Naive B cell (primary cell): ENCODE measurements at regions not wholly inside any gene's neighbourhood (a gene's known extent, or its start where the extent isn't known, plus 50 kb on each side); places are given as distances from the start of the nearest gene placed in this dataset.

Experiments used
- ATAC-seq, 2 donors: fragments of 150-1000 bp; cut with Tn5 transposase; 2 replicates each; pipeline ENCODE4 v1.10.0; 2021; ENCODE audit warnings: low read depth in 2 of 2, mild to moderate bottlenecking in 2 of 2, moderate library complexity in 2 of 2
- DNase-seq: peaks from one replicate; pipeline ENCODE4 v3.0.0; 2022
- H3K27ac Mint-ChIP-seq, 6 donors: one replicate each; pipeline ENCODE4 v1.8.0; 2020 to 2022; ENCODE audit warnings: mild to moderate bottlenecking in 6 of 6, mixed read lengths in 6 of 6, moderate library complexity in 5 of 6, inconsistent platforms in 2 of 6
- H3K27me3 Mint-ChIP-seq, 3 donors: one replicate each; pipeline ENCODE4 v1.8.0; 2021 to 2022; ENCODE audit warnings: mixed read lengths in 3 of 3, mild to moderate bottlenecking in 1 of 3
- H3K36me3 Mint-ChIP-seq, 2 donors: one replicate each; pipeline ENCODE4 v1.8.0; 2020 to 2022; ENCODE audit warnings: mixed read lengths in 2 of 2, inconsistent platforms in 1 of 2, mild to moderate bottlenecking in 1 of 2
- H3K4me1 Mint-ChIP-seq, 3 donors: one replicate each; pipeline ENCODE4 v1.8.0; 2020 to 2022; ENCODE audit warnings: mixed read lengths in 3 of 3, inconsistent platforms in 1 of 3, mild to moderate bottlenecking in 1 of 3, moderate library complexity in 1 of 3
- H3K4me3 Mint-ChIP-seq, 8 donors: one replicate each; pipeline ENCODE4 v1.8.0; 2020 to 2022; ENCODE audit warnings: mild to moderate bottlenecking in 8 of 8, mixed read lengths in 8 of 8, moderate library complexity in 8 of 8, inconsistent platforms in 2 of 8
- H3K9me3 Mint-ChIP-seq, 7 donors: one replicate each; pipeline ENCODE4 v1.8.0; 2020 to 2022; ENCODE audit warnings: mixed read lengths in 7 of 7, mild to moderate bottlenecking in 5 of 7, inconsistent platforms in 2 of 7, moderate library complexity in 1 of 7

GRCh38 chr12:92504594-92504981 lies 198.2 kb upstream of the PLEKHG7 start:
- no peaks in the 10 kb centered on the region for H3K36me3 Mint-ChIP-seq
- no peak for ATAC-seq
- H3K9me3 Mint-ChIP-seq, result peaks cover 0 to under 1% (median 0%) of the 10 kb centered on the region in 7 donors
- peak overlapping the region in 2 of 8 donors; percentile 18 to 32 for H3K4me3 Mint-ChIP-seq
- H3K27ac Mint-ChIP-seq, result peak overlapping the region; percentile 33 to 93 (median 78)
- DNase-seq, result no peak
- H3K4me1 Mint-ChIP-seq, result peaks cover 56 to 65% (median 63%) of the 10 kb centered on the region in 3 donors
- H3K27me3 Mint-ChIP-seq, result no peaks in the 10 kb centered on the region

- Mint-ChIP-seq H3K27ac (peak overlapping the region; percentile 72 to 93 (median 77)), H3K27me3 (no peaks in the 10 kb centered on the region), H3K4me1 (peaks cover 56 to 65% (median 63%) of the 10 kb centered on the region in 3 donors), H3K36me3 (no peaks in the 10 kb centered on the region), H3K9me3 (no peaks in the 10 kb centered on the region), H3K4me3 (peak overlapping the region in 6 of 8 donors; percentile 13 to 63 (median 30))
- ATAC-seq, result no peak
- DNase-seq, result no peak
Observed at GRCh38 chr12:92503971-92504593, 198.7 kb upstream of the PLEKHG7 start.

- H3K27ac Mint-ChIP-seq, result peak overlapping the region; percentile 72 to 95 (median 90)
- no peaks in the 10 kb centered on the region for H3K9me3 Mint-ChIP-seq
- peak overlapping the region in 7 of 8 donors; percentile 21 to 78 (median 63) for H3K4me3 Mint-ChIP-seq
- DNase-seq, result no peak
- H3K4me1 Mint-ChIP-seq, result peaks cover 55 to 60% (median 57%) of the 10 kb centered on the region in 3 donors
- H3K36me3 Mint-ChIP-seq, result no peaks in the 10 kb centered on the region
- no peak for ATAC-seq
- no peaks in the 10 kb centered on the region for H3K27me3 Mint-ChIP-seq
Observed at GRCh38 chr12:92503029-92503931, 199.5 kb upstream of the PLEKHG7 start.

- Mint-ChIP-seq H3K36me3 (no peaks in the 10 kb centered on the region), H3K27ac (peak overlapping the region; percentile 39 to 95 (median 90)), H3K4me3 (peak overlapping the region; percentile 29 to 78 (median 64)), H3K9me3 (no peaks in the 10 kb centered on the region), H3K27me3 (no peaks in the 10 kb centered on the region), H3K4me1 (peaks cover 48 to 52% (median 50%) of the 10 kb centered on the region in 3 donors)
- DNase-seq (peak; percentile 41), ATAC-seq (peak; percentile 62 to 64)
Observed at GRCh38 chr12:92502417-92503028, 200.3 kb upstream of the PLEKHG7 start.

GRCh38 chr12:92496790-92497189 lies 206.0 kb upstream of the PLEKHG7 start:
- Mint-ChIP-seq H3K27ac (peak overlapping the region in 3 of 6 donors; percentile 16 to 72 (median 48)), H3K36me3 (peaks cover 6% of the 10 kb centered on the region in 2 donors), H3K4me1 (peaks cover 30 to 50% (median 30%) of the 10 kb centered on the region in 3 donors), H3K9me3 (peaks cover 2 to 13% (median 7%) of the 10 kb centered on the region in 7 donors), H3K27me3 (no peaks in the 10 kb centered on the region), H3K4me3 (peak overlapping the region in 1 of 8 donors; percentile 1)
- DNase-seq, result no peak
- ATAC-seq, result no peak

- H3K27ac Mint-ChIP-seq, result peak overlapping the region in 4 of 6 donors; percentile 29 to 74 (median 60)
- H3K9me3 Mint-ChIP-seq, result peaks cover 5 to 19% (median 13%) of the 10 kb centered on the region in 7 donors
- peak overlapping the region in 3 of 8 donors; percentile 2 to 55 (median 22) for H3K4me3 Mint-ChIP-seq
- H3K36me3 Mint-ChIP-seq, result peaks cover 12% of the 10 kb centered on the region in 2 donors
- H3K27me3 Mint-ChIP-seq, result no peaks in the 10 kb centered on the region
- H3K4me1 Mint-ChIP-seq, result peaks cover 30 to 64% (median 36%) of the 10 kb centered on the region in 3 donors
- no peak for ATAC-seq
- DNase-seq, result no peak
Observed at GRCh38 chr12:92495108-92495507, 207.7 kb upstream of the PLEKHG7 start.

- Mint-ChIP-seq H3K27ac (peak overlapping the region; percentile 82 to 88 (median 84)), H3K4me1 (peaks cover 39 to 77% (median 46%) of the 10 kb centered on the region in 3 donors), H3K9me3 (peaks cover 5 to 27% (median 14%) of the 10 kb centered on the region in 7 donors), H3K27me3 (no peaks in the 10 kb centered on the region), H3K4me3 (peak overlapping the region in 4 of 8 donors; percentile 20 to 59 (median 24)), H3K36me3 (peaks cover 12% of the 10 kb centered on the region in 2 donors)
- DNase-seq, result no peak
- ATAC-seq, result no peak
Observed at GRCh38 chr12:92493816-92494215, 209.0 kb upstream of the PLEKHG7 start.

- Mint-ChIP-seq H3K36me3 (peaks cover 12% of the 10 kb centered on the region in 2 donors), H3K27me3 (no peaks in the 10 kb centered on the region), H3K9me3 (peaks cover 5 to 30% (median 16%) of the 10 kb centered on the region in 7 donors), H3K27ac (peak overlapping the region in 5 of 6 donors; percentile 82 to 88 (median 86)), H3K4me3 (peak overlapping the region in 2 of 8 donors; percentile 59), H3K4me1 (peaks cover 40 to 83% (median 50%) of the 10 kb centered on the region in 3 donors)
- ATAC-seq, result no peak
- no peak for DNase-seq
Observed at GRCh38 chr12:92492995-92493394, 209.8 kb upstream of the PLEKHG7 start.

GRCh38 chr12:92492291-92492690 lies 210.5 kb upstream of the PLEKHG7 start:
- H3K27ac Mint-ChIP-seq, result peak overlapping the region; percentile 75 to 97 (median 89)

GRCh38 chr12:92489781-92490180 lies 213.0 kb upstream of the PLEKHG7 start:
- Mint-ChIP-seq H3K27me3 (no peaks in the 10 kb centered on the region), H3K27ac (peak overlapping the region; percentile 36 to 94 (median 83)), H3K4me3 (peak overlapping the region in 2 of 8 donors; percentile 8 to 55), H3K9me3 (peaks cover 5 to 30% (median 16%) of the 10 kb centered on the region in 7 donors), H3K4me1 (peaks cover 47 to 85% (median 58%) of the 10 kb centered on the region in 3 donors), H3K36me3 (peaks cover 12% of the 10 kb centered on the region in 2 donors)
- ATAC-seq (no peak), DNase-seq (no peak)

More at GRCh38 chr12:92492291-92492690, 210.5 kb upstream of the PLEKHG7 start:
- DNase-seq (no peak), ATAC-seq (peak in 1 of 2 donors; percentile 34)
- Mint-ChIP-seq H3K27me3 (no peaks in the 10 kb centered on the region), H3K4me3 (peak overlapping the region in 5 of 8 donors; percentile 11 to 86 (median 26)), H3K4me1 (peaks cover 40 to 83% (median 50%) of the 10 kb centered on the region in 3 donors), H3K36me3 (peaks cover 12% of the 10 kb centered on the region in 2 donors), H3K9me3 (peaks cover 5 to 30% (median 16%) of the 10 kb centered on the region in 7 donors)

- peak overlapping the region; percentile 76 to 98 (median 93) for H3K27ac Mint-ChIP-seq
- peak; percentile 84 to 91 for ATAC-seq
- H3K36me3 Mint-ChIP-seq, result peaks cover 12 to 15% of the 10 kb centered on the region in 2 donors
- no peaks in the 10 kb centered on the region for H3K27me3 Mint-ChIP-seq
- H3K4me1 Mint-ChIP-seq, result peaks cover 43 to 79% (median 57%) of the 10 kb centered on the region in 3 donors
- H3K9me3 Mint-ChIP-seq, result peaks cover 5 to 30% (median 16%) of the 10 kb centered on the region in 7 donors
- H3K4me3 Mint-ChIP-seq, result peak overlapping the region in 6 of 8 donors; percentile 15 to 73 (median 34)
- peak; percentile 54 for DNase-seq
Observed at GRCh38 chr12:92488735-92489134, 214.1 kb upstream of the PLEKHG7 start.

- H3K27me3 Mint-ChIP-seq, result no peaks in the 10 kb centered on the region
- DNase-seq, result no peak
- no peak for ATAC-seq
- H3K4me3 Mint-ChIP-seq, result peak overlapping the region in 7 of 8 donors; percentile 19 to 79 (median 55)
- peaks cover 5 to 25% (median 13%) of the 10 kb centered on the region in 7 donors for H3K9me3 Mint-ChIP-seq
- H3K36me3 Mint-ChIP-seq, result peaks cover 17 to 25% of the 10 kb centered on the region in 2 donors
- H3K27ac Mint-ChIP-seq, result peak overlapping the region; percentile 90 to 97 (median 93)
- H3K4me1 Mint-ChIP-seq, result peaks cover 38 to 79% (median 59%) of the 10 kb centered on the region in 3 donors
Observed at GRCh38 chr12:92487138-92487485, 215.7 kb upstream of the PLEKHG7 start.
